ENCODE measurements at regions not wholly inside any gene's neighbourhood (a gene's known extent, or its start where the extent isn't known, plus 50 kb on each side); places are given as distances from the start of the nearest gene placed in this dataset.

DNA sequence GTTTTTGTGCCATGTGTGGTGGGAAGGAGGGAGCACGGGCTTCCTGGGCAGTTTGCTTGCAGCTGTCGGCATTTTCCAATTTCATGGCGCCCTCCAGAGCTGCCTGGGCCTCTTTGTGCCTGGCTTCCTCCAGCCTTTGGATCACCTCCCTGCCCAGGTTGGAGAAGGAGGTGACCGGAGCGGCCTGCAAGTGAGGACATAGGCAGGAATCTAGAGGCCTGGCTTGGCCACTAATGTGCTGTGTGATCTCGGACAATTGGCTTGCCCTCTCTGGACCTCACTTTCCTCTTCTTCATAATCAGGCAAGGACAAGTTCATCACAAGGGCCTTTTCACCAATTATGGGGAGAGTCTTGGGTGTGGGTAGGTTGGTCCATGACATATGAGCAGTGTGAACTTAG is 245.1 kb downstream of the MATN1 start (continued):
- TF ChIP-seq NRF1 (conservative IDR thresholded peaks at IDR 0.05; ENCODE audit: low read depth, low read length), result no peak
- TF ChIP-seq, protein P1, sequence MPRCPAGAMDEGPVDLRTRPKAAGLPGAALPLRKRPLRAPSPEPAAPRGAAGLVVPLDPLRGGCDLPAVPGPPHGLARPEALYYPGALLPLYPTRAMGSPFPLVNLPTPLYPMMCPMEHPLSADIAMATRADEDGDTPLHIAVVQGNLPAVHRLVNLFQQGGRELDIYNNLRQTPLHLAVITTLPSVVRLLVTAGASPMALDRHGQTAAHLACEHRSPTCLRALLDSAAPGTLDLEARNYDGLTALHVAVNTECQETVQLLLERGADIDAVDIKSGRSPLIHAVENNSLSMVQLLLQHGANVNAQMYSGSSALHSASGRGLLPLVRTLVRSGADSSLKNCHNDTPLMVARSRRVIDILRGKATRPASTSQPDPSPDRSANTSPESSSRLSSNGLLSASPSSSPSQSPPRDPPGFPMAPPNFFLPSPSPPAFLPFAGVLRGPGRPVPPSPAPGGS (IDR thresholded peaks at IDR 0.05; ENCODE audit: borderline replicate concordance, insufficient read depth, low read depth, low read length, poor library complexity, severe bottlenecking), result no peak
- TF ChIP-seq, protein P2, sequence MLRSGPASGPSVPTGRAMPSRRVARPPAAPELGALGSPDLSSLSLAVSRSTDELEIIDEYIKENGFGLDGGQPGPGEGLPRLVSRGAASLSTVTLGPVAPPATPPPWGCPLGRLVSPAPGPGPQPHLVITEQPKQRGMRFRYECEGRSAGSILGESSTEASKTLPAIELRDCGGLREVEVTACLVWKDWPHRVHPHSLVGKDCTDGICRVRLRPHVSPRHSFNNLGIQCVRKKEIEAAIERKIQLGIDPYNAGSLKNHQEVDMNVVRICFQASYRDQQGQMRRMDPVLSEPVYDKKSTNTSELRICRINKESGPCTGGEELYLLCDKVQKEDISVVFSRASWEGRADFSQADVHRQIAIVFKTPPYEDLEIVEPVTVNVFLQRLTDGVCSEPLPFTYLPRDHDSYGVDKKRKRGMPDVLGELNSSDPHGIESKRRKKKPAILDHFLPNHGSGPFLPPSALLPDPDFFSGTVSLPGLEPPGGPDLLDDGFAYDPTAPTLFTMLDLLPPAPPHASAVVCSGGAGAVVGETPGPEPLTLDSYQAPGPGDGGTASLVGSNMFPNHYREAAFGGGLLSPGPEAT (IDR thresholded peaks at IDR 0.05; ENCODE audit: low read depth), result no peak
- no peak for TF ChIP-seq ZNF207 (IDR thresholded peaks at IDR 0.05; ENCODE audit: borderline replicate concordance)
- TF ChIP-seq, protein P3, sequence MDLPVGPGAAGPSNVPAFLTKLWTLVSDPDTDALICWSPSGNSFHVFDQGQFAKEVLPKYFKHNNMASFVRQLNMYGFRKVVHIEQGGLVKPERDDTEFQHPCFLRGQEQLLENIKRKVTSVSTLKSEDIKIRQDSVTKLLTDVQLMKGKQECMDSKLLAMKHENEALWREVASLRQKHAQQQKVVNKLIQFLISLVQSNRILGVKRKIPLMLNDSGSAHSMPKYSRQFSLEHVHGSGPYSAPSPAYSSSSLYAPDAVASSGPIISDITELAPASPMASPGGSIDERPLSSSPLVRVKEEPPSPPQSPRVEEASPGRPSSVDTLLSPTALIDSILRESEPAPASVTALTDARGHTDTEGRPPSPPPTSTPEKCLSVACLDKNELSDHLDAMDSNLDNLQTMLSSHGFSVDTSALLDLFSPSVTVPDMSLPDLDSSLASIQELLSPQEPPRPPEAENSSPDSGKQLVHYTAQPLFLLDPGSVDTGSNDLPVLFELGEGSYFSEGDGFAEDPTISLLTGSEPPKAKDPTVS (IDR thresholded peaks at IDR 0.05; ENCODE audit: low read depth, low read length), result no peak
- TF ChIP-seq, protein P4, sequence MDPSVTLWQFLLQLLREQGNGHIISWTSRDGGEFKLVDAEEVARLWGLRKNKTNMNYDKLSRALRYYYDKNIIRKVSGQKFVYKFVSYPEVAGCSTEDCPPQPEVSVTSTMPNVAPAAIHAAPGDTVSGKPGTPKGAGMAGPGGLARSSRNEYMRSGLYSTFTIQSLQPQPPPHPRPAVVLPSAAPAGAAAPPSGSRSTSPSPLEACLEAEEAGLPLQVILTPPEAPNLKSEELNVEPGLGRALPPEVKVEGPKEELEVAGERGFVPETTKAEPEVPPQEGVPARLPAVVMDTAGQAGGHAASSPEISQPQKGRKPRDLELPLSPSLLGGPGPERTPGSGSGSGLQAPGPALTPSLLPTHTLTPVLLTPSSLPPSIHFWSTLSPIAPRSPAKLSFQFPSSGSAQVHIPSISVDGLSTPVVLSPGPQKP (IDR thresholded peaks at IDR 0.05; ENCODE audit: low read depth, low read length), result no peak
- no peak for TF ChIP-seq ZSCAN29 (IDR thresholded peaks at IDR 0.05)
- TF ChIP-seq, protein P5, sequence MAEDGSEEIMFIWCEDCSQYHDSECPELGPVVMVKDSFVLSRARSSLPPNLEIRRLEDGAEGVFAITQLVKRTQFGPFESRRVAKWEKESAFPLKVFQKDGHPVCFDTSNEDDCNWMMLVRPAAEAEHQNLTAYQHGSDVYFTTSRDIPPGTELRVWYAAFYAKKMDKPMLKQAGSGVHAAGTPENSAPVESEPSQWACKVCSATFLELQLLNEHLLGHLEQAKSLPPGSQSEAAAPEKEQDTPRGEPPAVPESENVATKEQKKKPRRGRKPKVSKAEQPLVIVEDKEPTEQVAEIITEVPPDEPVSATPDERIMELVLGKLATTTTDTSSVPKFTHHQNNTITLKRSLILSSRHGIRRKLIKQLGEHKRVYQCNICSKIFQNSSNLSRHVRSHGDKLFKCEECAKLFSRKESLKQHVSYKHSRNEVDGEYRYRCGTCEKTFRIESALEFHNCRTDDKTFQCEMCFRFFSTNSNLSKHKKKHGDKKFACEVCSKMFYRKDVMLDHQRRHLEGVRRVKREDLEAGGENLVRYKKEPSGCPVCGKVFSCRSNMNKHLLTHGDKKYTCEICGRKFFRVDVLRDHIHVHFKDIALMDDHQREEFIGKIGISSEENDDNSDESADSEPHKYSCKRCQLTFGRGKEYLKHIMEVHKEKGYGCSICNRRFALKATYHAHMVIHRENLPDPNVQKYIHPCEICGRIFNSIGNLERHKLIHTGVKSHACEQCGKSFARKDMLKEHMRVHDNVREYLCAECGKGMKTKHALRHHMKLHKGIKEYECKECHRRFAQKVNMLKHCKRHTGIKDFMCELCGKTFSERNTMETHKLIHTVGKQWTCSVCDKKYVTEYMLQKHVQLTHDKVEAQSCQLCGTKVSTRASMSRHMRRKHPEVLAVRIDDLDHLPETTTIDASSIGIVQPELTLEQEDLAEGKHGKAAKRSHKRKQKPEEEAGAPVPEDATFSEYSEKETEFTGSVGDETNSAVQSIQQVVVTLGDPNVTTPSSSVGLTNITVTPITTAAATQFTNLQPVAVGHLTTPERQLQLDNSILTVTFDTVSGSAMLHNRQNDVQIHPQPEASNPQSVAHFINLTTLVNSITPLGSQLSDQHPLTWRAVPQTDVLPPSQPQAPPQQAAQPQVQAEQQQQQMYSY (CRISPR knock-in tag; IDR thresholded peaks at IDR 0.05), result no peak
